ENCODE measurements at regions not wholly inside any gene's neighbourhood (a gene's known extent, or its start where the extent isn't known, plus 50 kb on each side); places are given as distances from the start of the nearest gene placed in this dataset.
A peak's percentile ranks its signal among the peaks of the same experiment; 100 is the strongest.

DNA sequence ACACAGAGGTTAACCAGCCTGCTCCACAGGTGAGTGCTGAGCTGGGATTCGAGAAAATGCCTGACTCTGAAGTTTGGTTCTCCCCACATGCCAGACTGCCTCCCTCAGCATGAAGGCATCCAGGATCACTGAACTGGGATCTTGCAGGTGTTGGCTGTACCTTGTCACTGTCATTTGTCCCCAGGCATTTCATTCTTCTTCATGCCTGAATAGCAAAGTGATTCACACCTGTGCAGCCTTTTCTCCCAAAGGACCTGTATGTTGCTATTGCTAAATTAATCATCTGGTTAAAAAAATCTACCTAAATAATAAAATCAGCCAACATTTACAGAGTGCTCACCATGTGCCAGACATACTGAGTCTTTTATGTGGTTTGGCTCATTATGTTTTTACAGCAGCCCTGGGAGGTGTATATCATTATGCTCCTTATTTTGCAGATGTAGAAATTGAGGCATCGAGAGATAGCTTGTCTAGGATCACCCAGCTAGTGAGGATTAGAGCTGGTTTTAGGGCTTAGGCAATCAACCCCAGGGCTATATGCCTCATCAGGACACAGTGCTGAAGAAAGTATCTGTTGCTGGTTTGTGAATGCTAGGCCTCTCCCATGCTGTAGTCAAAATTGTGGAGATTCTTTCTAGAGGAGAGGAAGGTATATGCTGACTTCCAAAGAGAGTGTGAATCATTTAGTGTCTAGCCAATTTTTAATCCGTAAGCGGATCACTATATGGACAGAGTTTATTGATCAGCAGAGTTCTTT, 204.4 kb downstream of the HIPK3 start:
- H3K4me3 ChIP-seq (ENCODE audit: low read depth, low read length): no peak overlapping the region
- no peak for DNase-seq (ENCODE audit: low read depth)
- TF ChIP-seq, protein P1, sequence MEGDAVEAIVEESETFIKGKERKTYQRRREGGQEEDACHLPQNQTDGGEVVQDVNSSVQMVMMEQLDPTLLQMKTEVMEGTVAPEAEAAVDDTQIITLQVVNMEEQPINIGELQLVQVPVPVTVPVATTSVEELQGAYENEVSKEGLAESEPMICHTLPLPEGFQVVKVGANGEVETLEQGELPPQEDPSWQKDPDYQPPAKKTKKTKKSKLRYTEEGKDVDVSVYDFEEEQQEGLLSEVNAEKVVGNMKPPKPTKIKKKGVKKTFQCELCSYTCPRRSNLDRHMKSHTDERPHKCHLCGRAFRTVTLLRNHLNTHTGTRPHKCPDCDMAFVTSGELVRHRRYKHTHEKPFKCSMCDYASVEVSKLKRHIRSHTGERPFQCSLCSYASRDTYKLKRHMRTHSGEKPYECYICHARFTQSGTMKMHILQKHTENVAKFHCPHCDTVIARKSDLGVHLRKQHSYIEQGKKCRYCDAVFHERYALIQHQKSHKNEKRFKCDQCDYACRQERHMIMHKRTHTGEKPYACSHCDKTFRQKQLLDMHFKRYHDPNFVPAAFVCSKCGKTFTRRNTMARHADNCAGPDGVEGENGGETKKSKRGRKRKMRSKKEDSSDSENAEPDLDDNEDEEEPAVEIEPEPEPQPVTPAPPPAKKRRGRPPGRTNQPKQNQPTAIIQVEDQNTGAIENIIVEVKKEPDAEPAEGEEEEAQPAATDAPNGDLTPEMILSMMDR (IDR thresholded peaks at IDR 0.05; ENCODE audit: insufficient read depth, low read length): no peak

DNA sequence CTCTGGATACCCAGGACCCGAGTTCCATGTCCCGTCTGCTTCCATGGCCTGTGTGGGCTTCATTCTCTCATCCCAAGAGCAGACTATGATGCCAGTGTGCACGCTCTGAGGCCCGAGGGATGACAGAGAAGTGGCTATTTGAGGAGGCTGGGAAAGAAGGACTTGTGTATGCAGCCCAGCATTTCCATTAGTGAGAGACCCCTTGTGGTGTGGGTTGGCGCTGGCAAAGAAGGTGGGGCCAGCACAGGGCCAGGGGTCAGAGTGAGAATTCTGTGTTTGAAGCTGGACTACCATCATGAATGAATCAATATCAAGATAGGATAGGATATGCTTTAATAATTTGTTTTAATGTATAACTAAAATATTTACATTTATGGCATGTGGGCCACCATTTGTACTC, 200.8 kb downstream of the HIPK3 start:
- no peak for DNase-seq (ENCODE audit: low read depth)
- TF ChIP-seq, protein P1 (IDR thresholded peaks at IDR 0.05; ENCODE audit: insufficient read depth, low read length): no peak
- H3K4me3 ChIP-seq (ENCODE audit: low read depth, low read length): no peak overlapping the region

DNA sequence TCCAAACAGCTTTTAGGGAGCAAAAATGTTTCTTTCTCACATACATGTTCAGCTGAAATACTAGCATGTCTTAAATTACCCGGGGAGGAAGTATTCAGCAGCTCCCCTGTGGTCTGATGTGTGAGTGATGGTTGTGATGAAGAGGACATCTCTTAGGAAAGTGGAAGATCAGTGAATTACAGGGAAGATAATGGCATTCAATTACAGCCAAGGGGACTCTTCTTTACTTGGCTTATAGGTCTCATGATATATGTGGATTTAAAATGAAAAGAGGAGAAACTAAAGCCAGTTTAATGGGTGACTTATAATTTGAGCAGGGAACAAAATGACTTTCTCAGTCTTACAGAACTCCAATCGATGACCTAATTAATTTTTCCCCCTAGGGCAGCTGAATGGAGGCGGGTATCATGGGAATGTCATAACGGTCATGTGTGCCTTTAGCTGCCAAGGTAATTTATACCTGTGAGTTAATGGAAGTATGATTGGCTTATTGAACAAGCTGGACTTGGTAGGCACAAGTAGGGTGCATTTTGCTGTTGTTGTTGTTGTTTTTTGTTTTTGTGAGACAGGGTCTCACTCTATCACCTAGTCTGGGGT, 198.8 kb downstream of the HIPK3 start:
- no peak for DNase-seq (ENCODE audit: low read depth)
- TF ChIP-seq, protein P1 (IDR thresholded peaks at IDR 0.05; ENCODE audit: insufficient read depth, low read length): no peak
- no peak overlapping the region for H3K4me3 ChIP-seq (ENCODE audit: low read depth, low read length)

DNA sequence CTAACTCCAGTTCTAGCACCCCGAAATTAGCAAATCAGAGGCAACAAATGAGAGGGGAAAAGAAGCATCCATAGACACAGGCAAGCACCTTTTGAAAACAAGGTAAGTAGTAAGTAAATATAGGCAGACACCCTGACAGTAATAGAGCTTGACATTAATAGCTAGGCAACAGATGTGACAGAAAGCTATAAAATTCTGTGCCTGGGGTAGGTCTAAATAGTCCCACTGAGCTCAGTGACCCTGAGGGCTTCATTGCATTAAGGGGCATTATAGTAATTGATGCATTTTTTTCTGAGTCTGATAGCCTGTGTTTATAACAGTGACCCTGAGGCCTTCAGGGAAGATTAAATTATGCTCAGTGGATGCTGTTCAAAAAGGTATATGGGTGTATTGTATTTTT, 197.1 kb downstream of the HIPK3 start:
- H3K4me3 ChIP-seq (ENCODE audit: low read depth, low read length): no peak overlapping the region
- DNase-seq (ENCODE audit: low read depth): no peak
- TF ChIP-seq, protein P1 (IDR thresholded peaks at IDR 0.05; ENCODE audit: insufficient read depth, low read length): no peak

DNA sequence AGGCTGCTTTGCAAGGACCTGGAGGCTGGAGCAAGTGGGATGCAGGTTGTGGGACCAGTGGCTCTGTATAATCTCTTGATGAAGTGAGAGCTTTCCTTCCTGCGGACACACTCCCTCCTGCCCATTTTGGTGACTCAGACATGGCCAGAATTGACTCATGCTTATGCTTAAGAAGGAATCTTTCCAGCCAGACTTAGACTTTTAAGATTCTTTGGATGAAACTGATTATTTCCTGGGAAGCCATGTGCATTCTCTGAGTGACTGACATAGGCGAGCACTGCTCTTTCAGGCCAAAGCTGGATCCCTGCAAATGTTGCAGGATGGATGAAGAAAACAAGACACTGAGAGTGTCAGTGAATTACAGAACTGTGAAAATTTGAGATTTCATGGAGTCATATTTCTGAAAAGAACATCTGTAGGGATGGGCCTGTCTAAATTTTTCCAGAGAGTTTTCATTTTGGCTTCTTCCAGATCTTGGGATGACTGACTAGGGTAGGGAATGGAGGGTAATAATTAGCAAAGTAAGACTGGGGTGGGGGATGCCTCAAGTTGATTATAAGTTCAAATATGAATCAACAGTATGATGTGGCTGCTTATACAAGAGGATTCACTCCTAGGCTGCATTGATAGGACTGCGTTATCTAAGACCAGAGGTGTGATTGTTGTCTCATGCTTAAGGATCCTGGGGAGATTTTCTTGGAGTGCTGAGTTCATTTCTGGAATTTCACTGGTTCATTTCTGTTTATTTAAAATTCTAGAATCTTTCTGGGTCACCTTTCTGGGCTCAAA, 195.8 kb downstream of the HIPK3 start:
- peak; percentile 91 for DNase-seq (ENCODE audit: low read depth)
- TF ChIP-seq, protein P1 (IDR thresholded peaks at IDR 0.05; ENCODE audit: insufficient read depth, low read length): no peak
- no peak overlapping the region for H3K4me3 ChIP-seq (ENCODE audit: low read depth, low read length)

DNA sequence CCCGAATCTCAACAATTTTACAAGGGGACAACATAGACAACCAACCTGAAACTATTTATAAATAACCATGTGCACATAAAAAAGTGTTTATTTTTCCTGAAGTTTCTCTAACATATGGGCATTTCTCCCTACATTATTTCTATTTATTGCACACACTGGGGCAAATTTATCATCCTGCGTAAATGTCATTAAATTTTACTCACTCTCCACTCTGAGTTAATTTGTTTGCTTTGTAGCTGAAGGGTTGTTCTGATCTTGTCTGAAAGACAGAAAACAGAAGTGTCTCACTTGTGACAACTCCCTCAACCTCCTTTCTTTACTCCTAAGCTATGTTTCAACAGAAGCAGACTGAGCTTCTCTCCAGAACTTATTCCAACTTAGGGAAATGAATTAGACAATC, 194.2 kb downstream of the HIPK3 start:
- H3K4me3 ChIP-seq (ENCODE audit: low read depth, low read length): no peak overlapping the region
- no peak for DNase-seq (ENCODE audit: low read depth)
- TF ChIP-seq, protein P1 (IDR thresholded peaks at IDR 0.05; ENCODE audit: insufficient read depth, low read length): no peak

Data from fibroblast of the aortic adventitia (primary cell).